ENCODE measurements at regions not wholly inside any gene's neighbourhood (a gene's known extent, or its start where the extent isn't known, plus 50 kb on each side); places are given as distances from the start of the nearest gene placed in this dataset.

DNA sequence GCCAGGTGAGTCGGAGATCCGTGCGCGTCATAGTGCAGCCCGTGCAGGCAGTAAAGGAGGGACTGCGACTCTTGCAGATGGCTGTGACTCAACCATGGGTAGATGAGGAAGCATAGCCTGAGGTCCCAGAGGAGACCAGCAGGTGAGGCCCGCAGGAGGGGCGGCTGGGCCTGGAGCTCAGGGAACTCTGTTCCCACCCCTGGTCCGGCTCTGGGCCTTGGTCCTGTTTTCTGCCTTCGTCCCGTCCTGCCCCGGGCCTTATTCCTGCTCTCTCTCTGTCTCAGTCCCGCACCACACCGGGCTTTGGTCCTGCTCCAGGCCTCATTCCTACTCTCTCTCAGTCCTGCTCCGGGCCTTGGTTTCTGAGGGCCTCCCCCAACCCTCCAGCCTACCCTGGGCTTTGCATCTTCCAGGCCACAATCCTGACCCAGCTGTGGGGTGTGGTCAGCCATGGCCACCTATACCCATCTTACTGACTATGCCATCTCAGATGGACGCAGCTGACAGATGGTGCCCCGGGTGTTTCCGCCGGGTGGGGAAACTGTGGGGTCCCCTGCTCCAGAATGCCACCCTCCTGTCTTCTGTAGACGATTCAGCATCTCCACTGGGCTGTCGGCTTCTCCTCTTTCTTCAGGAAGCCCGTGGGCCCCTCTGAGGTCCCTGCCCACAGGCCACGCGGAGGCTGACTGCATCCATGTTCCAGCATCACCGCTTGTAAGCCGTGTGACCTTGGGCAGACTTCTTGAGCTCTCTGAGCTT lies 1134.1 kb downstream of the BRD1 start:
- TF ChIP-seq, protein P1, sequence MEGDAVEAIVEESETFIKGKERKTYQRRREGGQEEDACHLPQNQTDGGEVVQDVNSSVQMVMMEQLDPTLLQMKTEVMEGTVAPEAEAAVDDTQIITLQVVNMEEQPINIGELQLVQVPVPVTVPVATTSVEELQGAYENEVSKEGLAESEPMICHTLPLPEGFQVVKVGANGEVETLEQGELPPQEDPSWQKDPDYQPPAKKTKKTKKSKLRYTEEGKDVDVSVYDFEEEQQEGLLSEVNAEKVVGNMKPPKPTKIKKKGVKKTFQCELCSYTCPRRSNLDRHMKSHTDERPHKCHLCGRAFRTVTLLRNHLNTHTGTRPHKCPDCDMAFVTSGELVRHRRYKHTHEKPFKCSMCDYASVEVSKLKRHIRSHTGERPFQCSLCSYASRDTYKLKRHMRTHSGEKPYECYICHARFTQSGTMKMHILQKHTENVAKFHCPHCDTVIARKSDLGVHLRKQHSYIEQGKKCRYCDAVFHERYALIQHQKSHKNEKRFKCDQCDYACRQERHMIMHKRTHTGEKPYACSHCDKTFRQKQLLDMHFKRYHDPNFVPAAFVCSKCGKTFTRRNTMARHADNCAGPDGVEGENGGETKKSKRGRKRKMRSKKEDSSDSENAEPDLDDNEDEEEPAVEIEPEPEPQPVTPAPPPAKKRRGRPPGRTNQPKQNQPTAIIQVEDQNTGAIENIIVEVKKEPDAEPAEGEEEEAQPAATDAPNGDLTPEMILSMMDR (conservative IDR thresholded peaks at IDR 0.05; ENCODE audit: low read depth, low read length), result no peak
- no peak for TF ChIP-seq EZH2phosphoT487 (IDR thresholded peaks at IDR 0.05; ENCODE audit: borderline replicate concordance, low read length)
- TF ChIP-seq EZH2 (IDR thresholded peaks at IDR 0.05; ENCODE audit: low read length, unreplicated experiment), result no peak

All from PC-3 (cell line).